Stimulated activated CD8-positive, alpha-beta memory T cell treated with anti-CD3 and anti-CD28 coated beads, Interleukin-15, amount 100 ng/mL, for 24 hours (primary cell): ENCODE measurements at regions not wholly inside any gene's neighbourhood (a gene's known extent, or its start where the extent isn't known, plus 50 kb on each side); places are given as distances from the start of the nearest gene placed in this dataset.
A peak's percentile ranks its signal among the peaks of the same experiment; 100 is the strongest.
"Not testable (repeated sequence)": the region's sequence is repeated elsewhere in the genome, so short reads cannot be mapped to it uniquely, and the experiment has no call there.

Experiments used
- DNase-seq: peaks from one replicate; pipeline ENCODE4 v3.0.0-alpha.2; 2020; ENCODE audit warnings: low read depth

DNA sequence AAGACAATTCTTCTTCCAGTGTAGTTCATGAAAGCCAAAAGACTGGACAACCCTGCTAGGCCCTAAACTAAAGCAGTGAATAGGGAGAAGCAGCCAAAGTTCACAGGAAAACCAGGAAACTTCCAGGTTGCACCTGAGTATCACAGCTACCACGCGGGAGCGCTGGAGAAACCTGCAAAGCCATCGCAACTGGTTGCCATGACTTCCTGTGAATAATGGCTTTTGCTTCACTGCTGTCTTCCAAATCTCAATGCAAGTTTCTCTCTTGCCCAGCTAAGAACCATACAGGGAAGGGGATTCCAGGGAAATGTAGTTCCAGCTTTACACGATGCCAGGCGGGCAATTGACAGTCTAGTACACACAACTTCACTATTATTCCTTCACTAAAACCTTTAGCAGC, 114.1 kb downstream of the GXYLT1 start:
- DNase-seq: no peak

DNA sequence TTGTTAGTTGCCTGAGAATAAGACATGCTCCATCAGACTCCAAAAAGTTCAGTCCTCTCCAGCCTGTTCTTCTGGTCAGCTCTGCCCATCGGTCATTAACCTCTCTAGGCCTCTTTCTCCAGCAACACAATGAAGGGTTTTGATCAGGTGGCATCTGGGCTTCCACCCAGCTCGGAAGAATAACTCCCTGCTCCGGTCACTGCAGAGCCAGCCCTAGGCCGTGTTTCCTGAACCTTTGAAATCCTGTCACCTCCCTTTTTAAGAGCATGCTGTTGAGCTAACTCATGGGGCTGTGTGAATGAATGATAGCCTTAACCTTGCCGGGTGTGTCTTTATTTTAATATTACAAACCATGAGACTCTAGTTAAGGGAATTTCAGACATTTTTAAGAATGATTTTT, 117.1 kb downstream of the GXYLT1 start:
- DNase-seq: no peak

DNA sequence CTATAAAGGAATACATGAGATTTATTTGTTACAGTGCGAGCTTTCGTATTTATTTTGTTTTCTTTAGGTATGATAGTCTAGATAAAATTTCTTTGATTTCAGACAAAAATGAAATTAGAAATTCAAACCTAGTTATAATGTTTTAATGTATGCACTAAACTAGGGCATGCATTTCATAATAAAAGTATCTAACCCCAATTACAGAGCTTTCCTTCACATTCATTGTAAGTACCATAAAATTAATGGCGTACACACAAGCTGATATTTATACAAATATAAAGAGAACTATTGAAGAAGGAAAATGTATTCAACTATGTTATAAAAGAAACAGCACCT, 120.2 kb downstream of the GXYLT1 start:
- DNase-seq: no peak

DNA sequence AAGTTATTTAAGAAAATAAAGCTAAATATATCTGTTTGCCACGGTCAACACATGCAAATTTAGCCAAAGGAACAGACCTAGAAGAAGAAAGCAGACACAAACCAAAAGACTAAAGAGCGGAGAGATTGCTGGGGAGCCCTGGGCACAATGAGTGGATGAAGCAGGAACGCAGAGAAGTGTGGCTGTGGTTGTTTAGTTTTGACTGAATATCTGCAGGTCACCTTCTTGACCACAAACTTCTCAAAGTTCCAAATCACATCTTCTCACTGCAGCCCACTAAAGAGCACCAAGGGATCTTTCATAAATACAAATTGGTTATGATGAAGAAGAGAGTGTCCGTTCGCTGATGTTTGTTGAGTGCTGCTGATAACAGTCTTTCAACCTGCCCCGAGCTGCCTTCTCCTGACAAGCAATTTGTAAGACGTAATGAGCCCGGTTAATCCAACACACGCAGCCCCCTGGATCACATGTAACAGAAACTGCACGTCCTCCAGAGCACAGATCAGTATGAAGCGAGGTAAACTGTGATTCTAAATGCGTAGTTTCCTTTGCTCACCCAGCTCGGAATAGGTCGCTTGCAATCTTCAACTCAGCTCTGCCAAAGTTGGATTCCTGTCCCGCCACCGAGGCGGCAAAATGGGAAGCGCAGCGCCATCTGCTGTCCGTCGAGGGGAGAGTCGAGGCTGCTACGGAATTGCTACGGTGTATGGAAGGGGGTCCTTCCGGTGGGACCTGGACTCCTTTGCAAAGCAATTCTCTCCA, 120.8 kb downstream of the GXYLT1 start:
- peak; percentile 43 for DNase-seq

DNA sequence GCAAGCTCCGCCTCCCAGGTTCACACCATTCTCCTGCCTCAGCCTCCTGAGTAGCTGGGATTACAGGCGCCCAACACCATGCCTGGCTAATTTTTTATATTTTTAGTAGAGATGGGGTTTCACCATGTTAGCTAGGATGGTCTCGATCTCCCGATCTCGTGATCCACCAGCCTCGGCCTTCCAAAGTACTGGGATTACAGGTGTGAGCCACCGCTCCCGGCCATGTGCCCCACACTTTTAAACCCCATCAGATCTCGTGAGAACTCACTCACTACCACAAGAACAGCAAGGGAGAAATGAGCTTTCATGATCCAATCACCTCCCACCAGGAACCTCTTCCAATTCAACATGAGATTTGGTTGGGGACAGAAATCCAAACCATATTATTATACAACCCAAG, 122.7 kb downstream of the GXYLT1 start:
- not testable (repeated sequence) for DNase-seq

DNA sequence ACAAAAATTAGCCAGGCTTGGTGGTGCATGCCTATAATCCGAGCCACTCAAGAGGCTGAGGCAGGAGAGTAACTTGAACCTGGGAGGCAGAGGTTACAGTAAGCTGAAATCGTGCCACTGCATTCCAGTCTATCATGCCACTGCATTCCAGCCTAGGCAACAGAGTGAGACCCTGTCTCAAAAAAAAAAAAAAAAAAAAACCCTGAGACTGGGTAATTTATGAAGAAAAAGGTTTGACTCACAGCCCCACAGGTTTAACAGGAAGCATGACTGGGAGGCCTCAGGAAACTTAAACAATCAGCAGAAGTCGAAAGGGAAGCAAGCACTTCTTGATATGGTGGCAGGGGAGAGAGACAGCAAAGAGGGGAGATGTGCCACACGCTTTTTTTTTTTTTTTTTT, 123.2 kb downstream of the GXYLT1 start:
- no peak for DNase-seq

DNA sequence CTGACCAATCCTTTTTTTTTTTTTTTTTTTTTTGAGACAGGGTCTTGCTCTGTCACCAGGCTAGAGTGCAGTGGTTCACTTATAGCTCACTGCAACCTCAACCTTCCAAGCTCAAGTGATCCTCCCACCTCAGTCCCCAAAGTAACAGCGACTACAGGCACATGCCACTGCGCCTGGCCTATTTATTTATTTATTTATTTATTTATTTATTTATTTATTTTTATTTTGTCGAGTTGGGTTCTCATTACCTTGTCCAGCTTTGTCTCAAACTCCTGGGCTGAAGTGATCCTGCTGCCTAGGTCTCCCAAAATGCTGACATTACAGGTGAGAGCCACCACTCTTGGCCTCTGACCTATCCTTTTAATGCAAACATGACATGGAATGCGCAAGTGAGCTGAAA, 124.4 kb downstream of the GXYLT1 start:
- DNase-seq: no peak

DNA sequence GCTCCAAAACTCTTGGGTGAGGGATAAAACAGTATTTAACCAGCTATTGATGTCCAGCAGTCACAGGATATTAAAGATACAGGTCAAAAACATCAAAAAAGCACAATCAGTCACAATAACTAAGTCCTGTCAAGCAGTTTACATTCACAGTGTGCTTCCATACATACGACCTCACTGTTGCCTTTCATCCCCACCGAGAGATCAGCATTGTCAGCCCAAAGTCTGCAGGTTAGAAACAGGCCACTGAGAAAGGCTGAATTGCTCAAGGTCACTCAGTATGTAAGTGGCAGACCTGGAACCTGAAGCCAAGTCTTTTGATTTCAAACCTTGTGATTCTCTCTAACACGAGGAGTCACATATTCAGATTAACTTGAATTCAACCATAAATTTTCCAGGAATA, 124.9 kb downstream of the GXYLT1 start:
- no peak for DNase-seq

DNA sequence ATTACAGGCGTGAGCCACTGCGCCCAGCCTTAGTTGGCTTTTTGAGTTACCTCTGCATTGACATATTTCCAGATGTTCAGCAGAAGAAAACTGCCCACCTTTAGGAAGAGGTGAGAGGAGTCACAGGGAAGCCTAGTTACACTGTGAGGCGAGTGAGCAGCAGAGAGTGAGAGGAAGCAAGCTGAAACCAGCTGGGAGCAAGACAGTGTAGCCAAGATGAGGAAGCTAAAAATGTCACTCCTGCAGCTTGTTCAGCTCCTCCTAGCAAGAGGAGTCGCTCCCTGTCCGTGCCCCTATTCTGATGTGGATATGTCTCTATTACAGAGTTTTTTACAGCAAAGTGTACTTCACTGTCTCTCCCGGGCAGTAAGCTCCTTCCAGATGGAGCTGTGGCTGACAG, 127.6 kb downstream of the GXYLT1 start:
- DNase-seq: no peak

DNA sequence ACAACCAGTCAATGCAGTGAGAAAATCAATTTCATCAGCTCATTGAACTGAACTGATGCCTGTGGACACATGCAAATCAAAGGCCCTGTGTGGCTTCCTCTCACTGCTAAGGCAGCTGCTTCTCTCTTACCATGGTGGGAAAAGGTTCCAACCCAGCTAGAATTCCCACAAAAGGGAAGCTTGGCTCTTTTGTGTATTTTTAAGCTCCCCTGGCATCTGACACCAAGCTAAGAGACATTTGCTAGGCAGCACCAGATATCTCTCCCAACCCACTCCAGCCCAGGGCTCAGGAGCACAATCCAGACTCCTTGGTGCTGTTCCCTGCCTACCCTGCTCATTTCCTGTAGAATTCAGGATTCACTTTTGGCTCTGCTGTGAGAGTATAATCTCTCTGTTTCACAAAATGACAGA, 129.6 kb downstream of the GXYLT1 start:
- no peak for DNase-seq

DNA sequence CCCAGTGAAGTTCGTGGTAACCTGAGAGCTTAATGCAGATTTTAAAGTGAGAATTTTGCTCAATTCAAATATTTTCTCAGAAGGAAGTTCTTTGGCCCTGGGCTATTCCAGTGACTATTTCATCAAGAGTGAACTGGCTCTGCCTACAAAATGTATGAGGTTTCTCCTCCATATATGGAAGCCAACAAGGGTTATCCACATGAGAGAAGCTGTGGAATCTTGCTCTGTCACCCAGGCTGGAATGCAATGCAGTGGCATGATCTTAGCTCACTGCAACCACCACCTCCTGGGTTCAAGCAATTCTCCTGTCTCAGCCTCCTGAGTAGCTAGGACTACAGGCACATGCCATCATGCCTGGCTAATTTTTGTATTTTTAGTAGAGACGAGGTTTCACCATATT, 132.2 kb downstream of the GXYLT1 start:
- DNase-seq: not testable (repeated sequence)

DNA sequence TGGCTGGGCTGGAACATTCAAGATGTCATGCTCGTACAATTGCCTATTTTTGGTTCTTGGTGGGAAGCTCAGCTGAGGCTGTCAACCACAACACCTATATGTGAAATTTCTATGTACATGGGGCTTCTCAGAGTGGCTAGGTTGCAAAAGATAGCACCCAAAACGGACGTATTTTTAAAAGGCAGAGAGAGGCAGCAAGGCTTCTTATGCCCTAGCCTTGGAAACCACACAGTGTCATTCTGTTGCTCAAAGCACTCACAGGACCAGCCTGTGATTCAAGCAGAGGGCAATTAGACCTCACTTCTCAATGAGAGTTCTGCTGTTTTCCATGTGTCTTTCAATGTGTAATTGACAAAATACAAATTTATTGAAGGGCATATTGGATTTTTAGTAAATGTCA, 134.0 kb downstream of the GXYLT1 start:
- no peak for DNase-seq

DNA sequence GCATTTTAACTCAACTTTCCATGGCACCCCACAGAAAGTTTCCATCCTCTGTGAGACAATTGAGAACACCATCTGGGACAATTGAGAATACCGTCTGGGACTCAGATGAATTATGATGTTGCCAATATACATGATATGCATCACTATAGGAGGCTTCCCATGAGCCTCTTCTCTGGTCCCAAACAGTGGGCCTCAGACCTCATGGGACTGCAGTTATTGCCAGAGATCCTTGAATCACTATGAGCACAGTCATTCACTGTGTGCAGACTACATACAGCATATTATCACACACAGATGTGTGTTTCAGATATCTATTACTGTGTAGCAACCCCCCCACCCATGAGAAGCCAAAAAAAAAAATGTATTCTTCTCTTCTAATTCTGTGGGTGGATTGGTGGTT, 134.4 kb downstream of the GXYLT1 start:
- no peak for DNase-seq

DNA sequence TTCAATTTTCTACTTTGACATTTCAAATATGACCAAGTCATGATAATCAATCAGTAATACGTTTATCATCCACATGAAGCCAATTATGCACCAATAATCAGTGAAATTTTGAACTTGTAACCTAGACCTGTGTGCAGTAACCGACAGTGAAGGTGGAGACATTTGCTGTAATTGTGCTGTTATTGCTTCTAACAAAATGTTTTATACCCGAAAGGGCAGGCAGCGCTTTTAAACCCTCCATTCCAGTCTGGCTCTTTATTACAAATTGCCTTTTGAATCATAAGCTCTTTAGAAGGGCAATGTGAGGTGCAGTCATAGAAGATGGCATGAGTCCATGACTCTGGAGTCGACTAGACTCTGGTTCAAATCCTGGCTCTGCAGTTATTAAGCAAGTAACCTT, 135.7 kb downstream of the GXYLT1 start:
- DNase-seq: no peak

DNA sequence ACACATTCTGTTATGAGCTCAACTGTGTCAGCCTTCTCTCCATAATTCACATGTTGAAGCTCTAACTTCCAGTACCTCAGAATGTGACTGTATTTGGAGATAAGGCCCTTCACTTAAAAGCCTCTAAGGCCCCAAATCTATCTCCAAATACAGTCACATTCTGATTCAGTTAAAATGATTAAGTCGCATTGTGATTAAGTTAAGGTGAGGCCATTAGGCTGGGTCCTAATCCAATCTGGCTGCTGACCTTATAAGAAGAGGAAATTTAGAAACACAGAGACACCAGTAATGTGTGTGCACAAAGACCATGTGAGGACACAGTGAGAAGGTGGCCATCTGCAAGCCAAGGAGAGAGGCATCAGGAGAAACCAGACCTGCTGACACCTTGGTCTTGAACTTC, 141.6 kb downstream of the GXYLT1 start:
- DNase-seq: no peak

DNA sequence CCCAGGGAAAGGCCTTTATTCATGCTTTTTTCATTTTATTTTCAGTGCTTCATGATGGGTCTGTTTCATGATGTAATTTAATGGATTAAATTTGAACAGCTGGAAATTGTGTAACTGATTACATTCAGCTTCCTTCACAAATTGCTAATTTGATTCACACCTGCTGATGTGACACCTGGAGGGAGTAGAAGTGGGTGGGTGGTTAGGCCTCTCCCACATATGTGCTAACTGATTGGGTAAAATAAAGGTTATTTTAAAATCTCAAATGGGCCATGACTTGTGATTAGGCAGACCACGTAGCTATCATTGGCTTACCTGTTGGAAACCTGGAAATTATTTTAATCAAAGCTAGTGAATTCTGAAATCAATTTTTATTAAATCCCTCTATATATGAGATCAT, 142.1 kb downstream of the GXYLT1 start:
- DNase-seq: no peak

DNA sequence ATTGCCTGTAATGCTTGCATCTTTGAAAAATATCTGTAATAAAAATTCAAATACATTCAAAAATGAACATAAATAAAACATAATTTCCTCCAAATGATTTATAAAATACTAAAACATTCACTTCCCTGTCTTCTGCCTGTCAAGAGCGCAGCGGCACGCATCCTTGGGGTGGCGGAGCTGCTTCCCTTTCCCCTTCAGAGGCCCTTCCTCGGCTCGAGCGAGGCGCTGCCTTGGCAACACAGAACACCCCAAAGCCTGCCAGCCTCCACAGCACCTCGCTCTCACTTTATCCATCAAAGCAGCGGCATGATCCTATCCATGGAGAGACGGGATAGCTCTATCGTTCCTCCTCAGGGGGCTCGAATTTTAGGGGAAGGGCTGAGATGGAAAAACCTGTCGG, 146.2 kb downstream of the GXYLT1 start:
- DNase-seq: no peak

DNA sequence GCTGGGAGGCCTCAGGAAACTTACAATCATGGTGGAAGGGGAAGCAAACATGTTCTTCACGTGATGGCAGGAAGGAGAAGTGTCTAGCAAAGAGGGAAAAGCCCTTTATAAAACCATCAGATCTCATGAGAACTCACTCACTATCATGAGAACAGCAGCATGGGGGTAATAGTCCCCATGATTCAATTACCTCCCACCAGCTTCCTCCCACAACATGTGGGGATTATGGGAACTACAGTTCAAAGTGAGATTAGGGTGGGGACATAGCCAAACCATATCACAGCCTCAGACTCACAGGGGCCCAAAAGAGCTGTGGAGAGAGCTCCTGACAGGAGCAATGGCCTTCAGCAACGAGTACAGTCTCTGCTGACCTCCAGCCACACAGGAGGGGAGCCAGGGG, 151.4 kb downstream of the GXYLT1 start:
- DNase-seq: no peak

DNA sequence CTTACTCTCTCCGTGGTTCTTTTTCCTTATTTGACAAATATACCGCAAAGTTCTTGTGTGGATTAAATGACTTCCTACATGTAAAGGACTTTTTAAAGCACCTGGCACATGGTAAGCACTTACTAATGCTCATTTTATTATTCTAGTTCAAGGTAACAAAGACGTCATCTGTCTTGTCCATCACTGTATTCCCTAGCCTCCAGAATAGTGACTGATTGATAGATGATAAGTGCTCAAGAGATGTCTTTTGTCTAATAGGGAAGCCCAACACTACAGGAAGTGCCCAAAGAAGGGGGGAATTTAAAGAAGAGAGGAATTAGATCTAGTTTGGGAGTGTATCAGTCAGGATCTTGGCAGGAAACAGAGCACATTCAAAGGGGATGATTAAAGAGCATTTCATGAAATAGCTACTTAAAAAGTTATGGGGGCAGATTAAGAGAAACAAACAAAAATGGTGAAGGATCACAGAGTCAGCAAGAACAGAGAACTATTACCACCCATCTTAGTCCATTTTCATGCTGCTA, 151.9 kb downstream of the GXYLT1 start:
- no peak for DNase-seq

DNA sequence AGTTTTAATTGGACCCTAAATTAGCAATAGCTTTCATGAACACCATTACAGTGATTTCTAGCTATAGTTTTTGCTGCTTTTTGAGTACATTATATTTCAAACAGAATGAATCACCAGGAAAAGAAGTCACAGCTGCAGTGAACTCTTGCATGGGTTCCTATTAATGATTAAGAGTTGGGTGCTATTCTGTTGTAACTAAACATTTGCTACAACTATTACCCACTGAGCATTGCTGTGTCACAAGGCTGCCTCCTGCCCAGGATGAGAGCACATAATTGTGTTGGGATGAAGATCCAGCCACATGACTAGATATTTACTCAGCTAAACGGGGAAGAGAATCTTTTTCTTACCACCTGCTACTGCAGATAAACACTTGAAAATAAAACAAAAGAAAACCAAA, 152.7 kb downstream of the GXYLT1 start:
- no peak for DNase-seq

DNA sequence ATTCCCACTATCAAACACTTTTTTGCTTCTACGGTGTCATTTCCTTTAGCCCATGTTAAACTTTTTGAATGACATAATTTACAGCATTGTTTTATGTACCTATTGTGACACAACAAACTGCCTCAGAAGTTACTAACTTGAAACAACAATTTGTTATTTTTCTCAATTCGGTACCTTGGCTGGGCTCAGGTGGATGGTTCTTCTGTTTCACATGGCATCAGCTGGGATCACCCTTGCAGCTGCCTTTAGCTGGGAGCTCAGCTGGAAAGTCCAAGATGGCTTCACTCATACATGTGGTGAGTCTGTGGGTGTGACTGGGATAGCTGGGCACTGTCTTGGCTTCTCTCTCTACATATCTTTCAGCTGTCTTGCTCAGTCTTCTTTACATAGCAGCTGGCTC, 156.0 kb downstream of the GXYLT1 start:
- DNase-seq: no peak

DNA sequence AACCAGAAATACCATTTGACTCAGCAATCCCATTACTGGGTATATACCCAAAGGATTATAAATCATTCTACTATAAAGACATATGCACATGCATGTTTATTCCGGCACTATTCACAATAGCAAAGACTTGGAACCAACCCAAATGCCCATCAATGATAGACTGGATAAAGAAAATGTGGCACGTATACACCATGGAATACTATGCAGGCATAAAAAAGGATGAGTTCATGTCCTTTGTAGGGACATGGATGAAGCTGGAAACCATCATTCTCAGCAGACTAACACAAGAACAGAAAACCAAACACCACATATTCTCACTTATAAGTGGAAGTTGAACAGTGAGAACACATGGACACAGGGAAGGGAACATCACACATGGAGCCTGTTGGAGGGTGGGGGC, 158.2 kb downstream of the GXYLT1 start:
- DNase-seq: not testable (repeated sequence)

DNA sequence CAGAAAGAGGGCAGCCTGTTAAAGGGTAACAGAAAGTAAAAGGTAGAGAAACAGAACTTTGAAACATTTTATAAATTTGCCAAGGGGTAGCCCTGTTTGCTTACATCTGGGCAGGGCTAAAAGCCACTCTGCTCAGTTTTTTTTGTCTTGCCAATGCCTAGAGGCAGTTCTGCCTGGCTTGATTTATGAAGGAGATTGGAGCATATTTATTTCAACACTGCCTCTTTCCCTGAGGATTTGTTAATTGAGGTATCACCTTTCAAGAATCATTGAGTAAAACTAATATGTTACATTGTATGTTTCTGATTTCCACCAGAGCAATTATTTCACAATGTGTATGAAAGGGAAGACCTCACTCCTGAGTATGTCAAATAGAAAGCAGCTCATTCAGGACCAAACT, 160.8 kb downstream of the GXYLT1 start:
- no peak for DNase-seq

DNA sequence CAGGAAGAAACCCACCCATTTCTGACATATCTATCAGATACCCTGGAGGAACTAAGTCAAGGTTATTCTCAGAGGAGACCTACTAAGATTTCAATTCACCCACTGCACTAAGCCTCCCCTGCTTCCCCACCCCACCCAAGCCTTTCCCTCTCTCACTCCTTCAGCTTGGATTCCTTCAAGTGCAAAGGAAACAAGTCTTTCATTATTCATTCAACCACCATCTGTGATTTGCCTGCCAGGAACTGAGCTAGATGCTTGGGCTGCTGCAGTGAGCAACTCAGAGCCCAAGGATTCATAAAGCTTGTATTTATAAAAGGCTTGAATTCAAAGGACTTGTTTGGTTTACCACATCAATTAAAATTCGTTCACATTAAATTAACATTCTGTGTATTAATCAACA, 161.3 kb downstream of the GXYLT1 start:
- DNase-seq: no peak

DNA sequence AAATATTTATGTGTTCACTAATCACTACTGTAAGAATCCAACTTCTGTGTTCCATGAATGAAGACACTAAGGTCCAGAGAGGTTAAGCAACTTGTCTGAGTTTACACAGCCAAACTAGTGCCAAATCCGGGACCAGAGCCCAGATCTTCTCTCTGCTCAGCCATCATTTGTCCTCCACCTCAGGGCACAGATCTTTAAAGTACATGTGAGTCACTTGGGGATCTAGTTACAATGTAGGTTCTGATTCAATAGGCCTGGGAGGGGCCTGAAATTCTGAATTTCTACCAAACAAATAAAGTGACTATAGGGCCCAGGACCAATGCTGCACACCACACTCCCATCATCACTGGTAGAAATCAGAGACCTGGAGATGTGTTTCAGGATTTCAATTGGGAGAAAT, 162.9 kb downstream of the GXYLT1 start:
- no peak for DNase-seq
